ENCODE measurements at regions not wholly inside any gene's neighbourhood (a gene's known extent, or its start where the extent isn't known, plus 50 kb on each side); places are given as distances from the start of the nearest gene placed in this dataset.

GRCh38 chr21:38182370-38182985, 74.3 kb upstream of the KCNJ15 start:
- Histone ChIP-seq H3K27me3 (ENCODE audit: control insufficient read depth, insufficient read depth, low read length) (no peaks in the 10 kb centered on the region), H3K27ac (ENCODE audit: low read length) (no peak overlapping the region), H3K4me3 (ENCODE audit: low read depth in 2 of 2, low read length in 2 of 2) (no peak overlapping the region), H3K36me3 (ENCODE audit: control insufficient read depth, insufficient read depth, low read length) (no peaks in the 10 kb centered on the region), H3K4me1 (ENCODE audit: control insufficient read depth, insufficient read depth, low read length) (no peaks in the 10 kb centered on the region), H3K9me3 (ENCODE audit: control insufficient read depth, insufficient read depth, low read depth, low read length) (no peaks in the 10 kb centered on the region)
- CTCF ChIA-PET: no interaction called here
- DNase-seq (ENCODE audit: low read depth, low spot score): no peak
- intact Hi-C loops (cut with micrococcal nuclease; ENCODE audit: unreplicated experiment) (no loop called here), in situ Hi-C loops (cut with HindIII; ENCODE audit: low pct_unique_long_range_greater_than_20kb, low sequenced_read_pairs) (no loop called here)
- no TSS peak for BruUV-seq (replicated peaks)
- ATAC-seq: no peak
- POLR2A ChIA-PET: no interaction called here
- TF ChIP-seq POLR2AphosphoS5 (IDR thresholded peaks at IDR 0.05; ENCODE audit: low read depth, low read length) (no peak), TCF7L2 (IDR thresholded peaks at IDR 0.05; ENCODE audit: low read depth, low read length) (no peak), SIN3A (IDR thresholded peaks at IDR 0.05; ENCODE audit: borderline replicate concordance, insufficient read depth, low read depth, low read length) (no peak), CTCF (IDR thresholded peaks at IDR 0.05) (no peak)
- TF ChIP-seq, protein P1, sequence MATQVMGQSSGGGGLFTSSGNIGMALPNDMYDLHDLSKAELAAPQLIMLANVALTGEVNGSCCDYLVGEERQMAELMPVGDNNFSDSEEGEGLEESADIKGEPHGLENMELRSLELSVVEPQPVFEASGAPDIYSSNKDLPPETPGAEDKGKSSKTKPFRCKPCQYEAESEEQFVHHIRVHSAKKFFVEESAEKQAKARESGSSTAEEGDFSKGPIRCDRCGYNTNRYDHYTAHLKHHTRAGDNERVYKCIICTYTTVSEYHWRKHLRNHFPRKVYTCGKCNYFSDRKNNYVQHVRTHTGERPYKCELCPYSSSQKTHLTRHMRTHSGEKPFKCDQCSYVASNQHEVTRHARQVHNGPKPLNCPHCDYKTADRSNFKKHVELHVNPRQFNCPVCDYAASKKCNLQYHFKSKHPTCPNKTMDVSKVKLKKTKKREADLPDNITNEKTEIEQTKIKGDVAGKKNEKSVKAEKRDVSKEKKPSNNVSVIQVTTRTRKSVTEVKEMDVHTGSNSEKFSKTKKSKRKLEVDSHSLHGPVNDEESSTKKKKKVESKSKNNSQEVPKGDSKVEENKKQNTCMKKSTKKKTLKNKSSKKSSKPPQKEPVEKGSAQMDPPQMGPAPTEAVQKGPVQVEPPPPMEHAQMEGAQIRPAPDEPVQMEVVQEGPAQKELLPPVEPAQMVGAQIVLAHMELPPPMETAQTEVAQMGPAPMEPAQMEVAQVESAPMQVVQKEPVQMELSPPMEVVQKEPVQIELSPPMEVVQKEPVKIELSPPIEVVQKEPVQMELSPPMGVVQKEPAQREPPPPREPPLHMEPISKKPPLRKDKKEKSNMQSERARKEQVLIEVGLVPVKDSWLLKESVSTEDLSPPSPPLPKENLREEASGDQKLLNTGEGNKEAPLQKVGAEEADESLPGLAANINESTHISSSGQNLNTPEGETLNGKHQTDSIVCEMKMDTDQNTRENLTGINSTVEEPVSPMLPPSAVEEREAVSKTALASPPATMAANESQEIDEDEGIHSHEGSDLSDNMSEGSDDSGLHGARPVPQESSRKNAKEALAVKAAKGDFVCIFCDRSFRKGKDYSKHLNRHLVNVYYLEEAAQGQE (IDR thresholded peaks at IDR 0.05; ENCODE audit: insufficient read depth in 1 of 2, low read depth in 2 of 2, low read length in 1 of 2): no peak

DNA sequence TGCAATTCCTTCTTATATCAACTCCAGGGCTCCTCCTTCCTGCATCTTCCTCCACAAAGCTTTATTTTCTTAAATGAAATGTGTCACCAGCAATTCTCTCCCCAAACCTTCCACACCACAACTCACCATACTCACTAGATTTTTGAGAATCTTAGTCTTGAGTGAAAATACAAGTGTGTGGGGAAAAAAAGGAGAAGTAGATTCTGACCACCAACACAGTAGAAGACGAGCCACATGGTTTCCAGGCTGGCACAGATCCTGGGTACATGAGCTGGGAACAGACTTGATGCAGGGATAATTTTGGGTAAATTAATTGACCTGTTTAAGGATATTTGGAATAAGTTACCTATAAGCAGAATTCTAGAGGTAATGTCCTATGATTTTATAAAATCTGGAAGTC, 72.8 kb upstream of the KCNJ15 start:
- ChIA-PET CTCF (no interaction called here), POLR2A (no interaction called here)
- no TSS peak for BruUV-seq (replicated peaks)
- in situ Hi-C loops (cut with HindIII; ENCODE audit: low pct_unique_long_range_greater_than_20kb, low sequenced_read_pairs): no loop called here
- Histone ChIP-seq H3K9me3 (ENCODE audit: control insufficient read depth, insufficient read depth, low read depth, low read length) (no peaks in the 10 kb centered on the region), H3K36me3 (ENCODE audit: control insufficient read depth, insufficient read depth, low read length) (no peaks in the 10 kb centered on the region), H3K4me1 (ENCODE audit: control insufficient read depth, insufficient read depth, low read length) (no peaks in the 10 kb centered on the region), H3K27me3 (ENCODE audit: control insufficient read depth, insufficient read depth, low read length) (no peaks in the 10 kb centered on the region), H3K4me3 (ENCODE audit: low read depth in 2 of 2, low read length in 2 of 2) (no peak overlapping the region), H3K27ac (ENCODE audit: low read length) (no peak overlapping the region)
- no peak for DNase-seq (ENCODE audit: low read depth, low spot score)
- intact Hi-C loops (cut with micrococcal nuclease; ENCODE audit: unreplicated experiment): no loop called here
- TF ChIP-seq TCF7L2 (IDR thresholded peaks at IDR 0.05; ENCODE audit: low read depth, low read length) (no peak), SIN3A (IDR thresholded peaks at IDR 0.05; ENCODE audit: borderline replicate concordance, insufficient read depth, low read depth, low read length) (no peak), CTCF (IDR thresholded peaks at IDR 0.05) (no peak), POLR2AphosphoS5 (IDR thresholded peaks at IDR 0.05; ENCODE audit: low read depth, low read length) (no peak)
- TF ChIP-seq, protein P1 (IDR thresholded peaks at IDR 0.05; ENCODE audit: insufficient read depth in 1 of 2, low read depth in 2 of 2, low read length in 1 of 2): no peak
- no peak for ATAC-seq
